Left hindlimb (tissue), 1 donor: ENCODE measurements at regions not wholly inside any gene's neighbourhood (a gene's known extent, or its start where the extent isn't known, plus 50 kb on each side); places are given as distances from the start of the nearest gene placed in this dataset.

Experiments used
- DNase-seq: peaks from one replicate; pipeline ENCODE4 v3.0.0-alpha.2; 2018

- DNase-seq, result no peak
These were observed 321.8 kb upstream of the MME start for GRCh38 chr3:154758109-154758868.

GRCh38 chr3:154753101-154753500 is 323.1 kb upstream of the GPR149 start:
- DNase-seq, result no peak

GRCh38 chr3:154749514-154749913 is 319.5 kb upstream of the GPR149 start:
- no peak for DNase-seq

- DNase-seq, result no peak
These were observed 315.9 kb upstream of the GPR149 start for GRCh38 chr3:154745929-154746328.

- no peak for DNase-seq
These were observed 315.1 kb upstream of the GPR149 start for GRCh38 chr3:154745122-154745521.

GRCh38 chr3:154743418-154743817 is 313.4 kb upstream of the GPR149 start:
- no peak for DNase-seq

- no peak for DNase-seq
These were observed 304.5 kb upstream of the GPR149 start for GRCh38 chr3:154734468-154734867.

- no peak for DNase-seq
These were observed 300.2 kb upstream of the GPR149 start for GRCh38 chr3:154730186-154730585.

GRCh38 chr3:154729741-154730140 is 299.8 kb upstream of the GPR149 start:
- no peak for DNase-seq

- no peak for DNase-seq
These were observed 298.3 kb upstream of the GPR149 start for GRCh38 chr3:154728285-154728684.

- DNase-seq, result no peak
These were observed 290.9 kb upstream of the GPR149 start for GRCh38 chr3:154720921-154721320.

- DNase-seq, result no peak
These were observed 288.1 kb upstream of the GPR149 start for GRCh38 chr3:154718053-154718452.

- DNase-seq, result no peak
These were observed 286.2 kb upstream of the GPR149 start for GRCh38 chr3:154716170-154716569.

- no peak for DNase-seq
These were observed 278.6 kb upstream of the GPR149 start for GRCh38 chr3:154708554-154708953.

- no peak for DNase-seq
These were observed 271.1 kb upstream of the GPR149 start for GRCh38 chr3:154701055-154701454.

GRCh38 chr3:154690413-154690812 is 260.4 kb upstream of the GPR149 start:
- no peak for DNase-seq

GRCh38 chr3:154684440-154684839 is 254.4 kb upstream of the GPR149 start:
- no peak for DNase-seq

- DNase-seq, result no peak
These were observed 254.0 kb upstream of the GPR149 start for GRCh38 chr3:154684021-154684420.

GRCh38 chr3:154678041-154678654 is 248.2 kb upstream of the GPR149 start:
- no peak for DNase-seq

- DNase-seq, result no peak
These were observed 238.8 kb upstream of the GPR149 start for GRCh38 chr3:154668835-154669234.

- no peak for DNase-seq
These were observed 238.2 kb upstream of the GPR149 start for GRCh38 chr3:154668187-154668586.

GRCh38 chr3:154666542-154666941 is 236.6 kb upstream of the GPR149 start:
- DNase-seq, result no peak

GRCh38 chr3:154664714-154665113 is 234.7 kb upstream of the GPR149 start:
- no peak for DNase-seq

- no peak for DNase-seq
These were observed 232.9 kb upstream of the GPR149 start for GRCh38 chr3:154662851-154663250.

GRCh38 chr3:154660811-154661210 is 230.8 kb upstream of the GPR149 start:
- no peak for DNase-seq
